Stomach (tissue), 4 donors: ENCODE measurements at regions not wholly inside any gene's neighbourhood (a gene's known extent, or its start where the extent isn't known, plus 50 kb on each side); places are given as distances from the start of the nearest gene placed in this dataset.

Source experiments
- CTCF ChIP-seq, 7 experiments: fragments of 450-650 bp in 4 of 7; fragments of 200-600 bp in 3 of 7; sonication (generic) in 3 of 7; IDR thresholded peaks; one replicate each; pipeline ENCODE4 v1.5.1; 2016 to 2019; ENCODE audit warnings: antibody characterized with exemption in 7 of 7, control low read depth in 2 of 7, mild to moderate bottlenecking in 1 of 7
- POLR2AphosphoS5 ChIP-seq, 3 donors: sonication (generic); formaldehyde crosslinking; IDR thresholded peaks; one replicate each; pipeline ENCODE4 v1.6.1; 2016; ENCODE audit warnings: antibody characterized with exemption in 3 of 3

- TF ChIP-seq CTCF (IDR thresholded peaks at IDR 0.05) = peak in 1 of 7 experiments; percentile 5
- TF ChIP-seq POLR2AphosphoS5 (IDR thresholded peaks at IDR 0.05) = peak in 2 of 3 donors; percentile 12 to 46
Observed at GRCh38 chr9:31137176-31138160, 1247.0 kb upstream of the ACO1 start.
